ENCODE measurements at regions not wholly inside any gene's neighbourhood (a gene's known extent, or its start where the extent isn't known, plus 50 kb on each side); places are given as distances from the start of the nearest gene placed in this dataset.
A peak's percentile ranks its signal among the peaks of the same experiment; 100 is the strongest.

DNA sequence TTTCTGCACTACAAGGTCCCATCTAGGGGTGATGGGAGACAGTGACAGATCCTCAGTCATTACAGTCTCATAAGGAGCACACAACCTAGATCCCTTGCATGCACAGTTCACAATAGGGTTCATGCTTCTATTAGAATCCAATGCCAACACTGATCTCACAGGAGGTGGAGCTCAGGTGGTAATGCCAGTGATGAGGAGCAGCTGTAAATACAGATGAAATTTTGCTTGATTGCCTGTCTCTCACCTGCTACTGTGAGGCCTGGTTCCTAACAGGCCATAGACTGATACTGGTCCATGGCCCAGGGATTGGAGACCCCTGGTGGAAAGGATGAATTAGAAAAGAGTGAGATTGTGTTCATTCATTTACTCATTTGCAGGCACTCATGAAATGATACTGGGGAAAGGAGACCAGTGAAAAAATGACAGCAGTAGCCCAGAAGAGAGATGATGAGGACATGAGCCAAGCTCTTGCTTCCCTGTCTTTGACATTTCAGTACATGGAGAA, 251.6 kb upstream of the DUSP10 start:
- no peaks in the 10 kb centered on the region for H3K9me3 ChIP-seq (ENCODE audit: control insufficient read depth, insufficient read depth, low read depth, low read length)
- no peak overlapping the region for H3K27ac ChIP-seq (ENCODE audit: extremely low read depth, low read depth, low read length)
- TF ChIP-seq ZNF610 (tag by site-specific recombination; IDR thresholded peaks at IDR 0.05; ENCODE audit: borderline replicate concordance): peak; percentile 73; the same call in 1 of the 2 replicates
- TF ChIP-seq ZBTB48 (tag by site-specific recombination; IDR thresholded peaks at IDR 0.05): no peak
- no peaks in the 10 kb centered on the region for H3K4me1 ChIP-seq (ENCODE audit: control insufficient read depth, insufficient read depth, low read length)
- POLR2A ChIA-PET: no interaction called here
- CTCF ChIA-PET: interaction anchor here (0.6 to 1.4 kb wide), 5 partner anchors 10 to 517 kb away, joined by 3 to 5 read pairs (median 4); no protein-coding TSS in a partner anchor
- no peak overlapping the region for H3K4me3 ChIP-seq (ENCODE audit: low read depth, low read length)
- H3K36me3 ChIP-seq (ENCODE audit: control insufficient read depth in 2 of 2, insufficient read depth in 1 of 2, low read length in 2 of 2): no peaks in the 10 kb centered on the region

DNA sequence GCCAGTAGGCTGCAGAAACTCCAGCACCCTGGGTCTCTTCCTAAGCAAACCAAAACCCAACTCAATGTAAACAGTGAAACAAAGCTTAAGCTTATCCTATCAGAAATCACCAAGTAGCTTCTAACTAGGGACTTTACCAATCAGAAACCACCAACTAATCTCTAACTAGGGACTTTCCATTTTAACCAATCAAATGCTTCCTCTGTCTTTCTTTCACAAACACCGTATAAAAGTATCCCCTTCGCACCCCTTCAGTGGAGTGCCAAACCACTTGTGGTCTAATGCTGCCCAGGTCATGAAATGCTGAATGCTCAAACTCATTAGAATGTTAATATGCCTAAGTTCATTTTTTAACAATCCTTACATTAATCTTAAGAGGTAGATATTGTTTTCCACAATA, 250.5 kb upstream of the DUSP10 start:
- Histone ChIP-seq H3K9me3 (ENCODE audit: control insufficient read depth, insufficient read depth, low read depth, low read length) (no peaks in the 10 kb centered on the region), H3K27ac (ENCODE audit: extremely low read depth, low read depth, low read length) (no peak overlapping the region), H3K4me1 (ENCODE audit: control insufficient read depth, insufficient read depth, low read length) (no peaks in the 10 kb centered on the region), H3K36me3 (ENCODE audit: control insufficient read depth in 2 of 2, insufficient read depth in 1 of 2, low read length in 2 of 2) (no peaks in the 10 kb centered on the region), H3K4me3 (ENCODE audit: low read depth, low read length) (no peak overlapping the region)
- ChIA-PET POLR2A (no interaction called here), CTCF (interaction anchor here (0.5 to 1.4 kb wide), 4 partner anchors 9 to 56 kb away, joined by 3 to 5 read pairs (median 4); no protein-coding TSS in a partner anchor)
- no peak for TF ChIP-seq ZNF514 (tag by site-specific recombination; IDR thresholded peaks at IDR 0.05)
- TF ChIP-seq ZNF549 (tag by site-specific recombination; IDR thresholded peaks at IDR 0.05): peak; percentile 88

GRCh38 chr1:221991221-221991620, 249.3 kb upstream of the DUSP10 start:
- Histone ChIP-seq H3K4me1 (ENCODE audit: control insufficient read depth, insufficient read depth, low read length) (no peaks in the 10 kb centered on the region), H3K27ac (ENCODE audit: extremely low read depth, low read depth, low read length) (no peak overlapping the region), H3K36me3 (ENCODE audit: control insufficient read depth in 2 of 2, insufficient read depth in 1 of 2, low read length in 2 of 2) (no peaks in the 10 kb centered on the region), H3K9me3 (ENCODE audit: control insufficient read depth, insufficient read depth, low read depth, low read length) (no peaks in the 10 kb centered on the region), H3K4me3 (ENCODE audit: low read depth, low read length) (no peak overlapping the region)
- ChIA-PET POLR2A (no interaction called here), CTCF (interaction anchor here (0.6 to 1.1 kb wide), 3 partner anchors 247 to 475 kb away, joined by 3 to 4 read pairs (median 3); no protein-coding TSS in a partner anchor)
- TF ChIP-seq ZNF561 (tag by site-specific recombination; IDR thresholded peaks at IDR 0.05; ENCODE audit: borderline replicate concordance): no peak
- TF ChIP-seq HOXC10 (CRISPR knock-in tag; IDR thresholded peaks at IDR 0.05): no peak
- no peak for TF ChIP-seq ZNF510 (tag by site-specific recombination; IDR thresholded peaks at IDR 0.05; ENCODE audit: insufficient replicate concordance)
- TF ChIP-seq HOXA7 (CRISPR knock-in tag; IDR thresholded peaks at IDR 0.05; ENCODE audit: borderline replicate concordance): no peak
- TF ChIP-seq, protein P1, sequence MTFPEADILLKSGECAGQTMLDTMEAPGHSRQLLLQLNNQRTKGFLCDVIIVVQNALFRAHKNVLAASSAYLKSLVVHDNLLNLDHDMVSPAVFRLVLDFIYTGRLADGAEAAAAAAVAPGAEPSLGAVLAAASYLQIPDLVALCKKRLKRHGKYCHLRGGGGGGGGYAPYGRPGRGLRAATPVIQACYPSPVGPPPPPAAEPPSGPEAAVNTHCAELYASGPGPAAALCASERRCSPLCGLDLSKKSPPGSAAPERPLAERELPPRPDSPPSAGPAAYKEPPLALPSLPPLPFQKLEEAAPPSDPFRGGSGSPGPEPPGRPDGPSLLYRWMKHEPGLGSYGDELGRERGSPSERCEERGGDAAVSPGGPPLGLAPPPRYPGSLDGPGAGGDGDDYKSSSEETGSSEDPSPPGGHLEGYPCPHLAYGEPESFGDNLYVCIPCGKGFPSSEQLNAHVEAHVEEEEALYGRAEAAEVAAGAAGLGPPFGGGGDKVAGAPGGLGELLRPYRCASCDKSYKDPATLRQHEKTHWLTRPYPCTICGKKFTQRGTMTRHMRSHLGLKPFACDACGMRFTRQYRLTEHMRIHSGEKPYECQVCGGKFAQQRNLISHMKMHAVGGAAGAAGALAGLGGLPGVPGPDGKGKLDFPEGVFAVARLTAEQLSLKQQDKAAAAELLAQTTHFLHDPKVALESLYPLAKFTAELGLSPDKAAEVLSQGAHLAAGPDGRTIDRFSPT (tag by site-specific recombination; IDR thresholded peaks at IDR 0.05): no peak
- no peak for TF ChIP-seq ZNF529 (tag by site-specific recombination; IDR thresholded peaks at IDR 0.05; ENCODE audit: insufficient replicate concordance)
- no peak for TF ChIP-seq PRDM2 (tag by site-specific recombination; IDR thresholded peaks at IDR 0.05; ENCODE audit: borderline replicate concordance)
- no peak for TF ChIP-seq ZNF23 (tag by site-specific recombination; IDR thresholded peaks at IDR 0.05; ENCODE audit: borderline replicate concordance)
- no peak for TF ChIP-seq ZNF221 (tag by site-specific recombination; IDR thresholded peaks at IDR 0.05; ENCODE audit: borderline replicate concordance)
- no peak for TF ChIP-seq KLF16 (tag by site-specific recombination; IDR thresholded peaks at IDR 0.05)
- TF ChIP-seq ZNF623 (tag by site-specific recombination; IDR thresholded peaks at IDR 0.05): no peak
- no peak for TF ChIP-seq SP7 (tag by site-specific recombination; IDR thresholded peaks at IDR 0.05)
- TF ChIP-seq ZNF571 (tag by site-specific recombination; IDR thresholded peaks at IDR 0.05): no peak
- TF ChIP-seq, protein P2, sequence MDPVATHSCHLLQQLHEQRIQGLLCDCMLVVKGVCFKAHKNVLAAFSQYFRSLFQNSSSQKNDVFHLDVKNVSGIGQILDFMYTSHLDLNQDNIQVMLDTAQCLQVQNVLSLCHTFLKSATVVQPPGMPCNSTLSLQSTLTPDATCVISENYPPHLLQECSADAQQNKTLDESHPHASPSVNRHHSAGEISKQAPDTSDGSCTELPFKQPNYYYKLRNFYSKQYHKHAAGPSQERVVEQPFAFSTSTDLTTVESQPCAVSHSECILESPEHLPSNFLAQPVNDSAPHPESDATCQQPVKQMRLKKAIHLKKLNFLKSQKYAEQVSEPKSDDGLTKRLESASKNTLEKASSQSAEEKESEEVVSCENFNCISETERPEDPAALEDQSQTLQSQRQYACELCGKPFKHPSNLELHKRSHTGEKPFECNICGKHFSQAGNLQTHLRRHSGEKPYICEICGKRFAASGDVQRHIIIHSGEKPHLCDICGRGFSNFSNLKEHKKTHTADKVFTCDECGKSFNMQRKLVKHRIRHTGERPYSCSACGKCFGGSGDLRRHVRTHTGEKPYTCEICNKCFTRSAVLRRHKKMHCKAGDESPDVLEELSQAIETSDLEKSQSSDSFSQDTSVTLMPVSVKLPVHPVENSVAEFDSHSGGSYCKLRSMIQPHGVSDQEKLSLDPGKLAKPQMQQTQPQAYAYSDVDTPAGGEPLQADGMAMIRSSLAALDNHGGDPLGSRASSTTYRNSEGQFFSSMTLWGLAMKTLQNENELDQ (tag by site-specific recombination; IDR thresholded peaks at IDR 0.05; ENCODE audit: low read depth): no peak
- no peak for TF ChIP-seq ZNF423 (tag by site-specific recombination; IDR thresholded peaks at IDR 0.05)
- TF ChIP-seq, protein P3, sequence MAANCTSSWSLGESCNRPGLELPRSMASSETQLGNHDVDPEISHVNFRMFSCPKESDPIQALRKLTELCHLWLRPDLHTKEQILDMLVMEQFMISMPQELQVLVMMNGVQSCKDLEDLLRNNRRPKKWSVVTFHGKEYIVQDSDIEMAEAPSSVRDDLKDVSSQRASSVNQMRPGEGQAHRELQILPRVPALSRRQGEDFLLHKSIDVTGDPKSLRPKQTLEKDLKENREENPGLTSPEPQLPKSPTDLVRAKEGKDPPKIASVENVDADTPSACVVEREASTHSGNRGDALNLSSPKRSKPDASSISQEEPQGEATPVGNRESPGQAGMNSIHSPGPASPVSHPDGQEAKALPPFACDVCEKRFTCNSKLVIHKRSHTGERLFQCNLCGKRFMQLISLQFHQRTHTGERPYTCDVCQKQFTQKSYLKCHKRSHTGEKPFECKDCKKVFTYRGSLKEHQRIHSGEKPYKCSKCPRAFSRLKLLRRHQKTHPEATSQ (tag by site-specific recombination; IDR thresholded peaks at IDR 0.05): no peak

Measured in HEK293 (cell line).